ENCODE measurements at regions not wholly inside any gene's neighbourhood (a gene's known extent, or its start where the extent isn't known, plus 50 kb on each side); places are given as distances from the start of the nearest gene placed in this dataset.

DNA sequence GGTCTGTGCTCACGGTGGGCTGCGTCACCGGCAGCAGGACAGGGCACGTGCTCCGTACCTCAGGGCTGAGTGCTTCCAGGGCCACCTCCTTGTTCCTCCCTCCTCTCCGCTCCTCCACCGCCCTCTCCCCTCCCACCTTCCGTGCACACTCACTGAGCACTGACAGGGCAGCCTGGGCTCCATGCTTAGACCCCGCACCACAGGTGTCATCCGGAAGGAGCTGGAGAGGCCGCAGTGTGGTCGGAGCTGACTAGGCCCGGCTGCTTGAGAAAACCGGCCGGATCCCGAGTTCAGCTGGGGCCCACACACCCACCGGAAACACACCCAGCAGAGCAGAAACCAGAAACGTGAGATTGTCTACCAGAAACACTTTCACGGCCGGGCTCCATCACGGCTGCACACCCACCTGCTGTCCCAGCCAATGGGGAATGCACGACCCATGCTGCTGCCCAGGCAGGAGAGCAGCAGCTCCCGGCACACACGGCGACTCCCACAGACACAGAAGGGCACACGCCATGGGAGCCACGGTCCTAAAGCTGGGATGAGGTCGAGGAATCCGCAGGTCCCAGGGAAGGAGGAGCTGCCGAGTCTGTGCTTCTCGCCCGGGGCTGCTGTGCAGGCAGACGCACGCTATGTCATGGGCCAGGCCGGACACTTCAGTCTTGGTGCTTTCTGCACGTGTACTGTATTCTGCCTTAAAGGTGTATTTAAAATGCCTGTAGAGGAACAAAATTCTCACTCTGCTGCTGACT is 55.0 kb upstream of the ZNF469 start:
- TF ChIP-seq, protein P1, sequence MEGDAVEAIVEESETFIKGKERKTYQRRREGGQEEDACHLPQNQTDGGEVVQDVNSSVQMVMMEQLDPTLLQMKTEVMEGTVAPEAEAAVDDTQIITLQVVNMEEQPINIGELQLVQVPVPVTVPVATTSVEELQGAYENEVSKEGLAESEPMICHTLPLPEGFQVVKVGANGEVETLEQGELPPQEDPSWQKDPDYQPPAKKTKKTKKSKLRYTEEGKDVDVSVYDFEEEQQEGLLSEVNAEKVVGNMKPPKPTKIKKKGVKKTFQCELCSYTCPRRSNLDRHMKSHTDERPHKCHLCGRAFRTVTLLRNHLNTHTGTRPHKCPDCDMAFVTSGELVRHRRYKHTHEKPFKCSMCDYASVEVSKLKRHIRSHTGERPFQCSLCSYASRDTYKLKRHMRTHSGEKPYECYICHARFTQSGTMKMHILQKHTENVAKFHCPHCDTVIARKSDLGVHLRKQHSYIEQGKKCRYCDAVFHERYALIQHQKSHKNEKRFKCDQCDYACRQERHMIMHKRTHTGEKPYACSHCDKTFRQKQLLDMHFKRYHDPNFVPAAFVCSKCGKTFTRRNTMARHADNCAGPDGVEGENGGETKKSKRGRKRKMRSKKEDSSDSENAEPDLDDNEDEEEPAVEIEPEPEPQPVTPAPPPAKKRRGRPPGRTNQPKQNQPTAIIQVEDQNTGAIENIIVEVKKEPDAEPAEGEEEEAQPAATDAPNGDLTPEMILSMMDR (IDR thresholded peaks at IDR 0.05; ENCODE audit: insufficient read depth, low read length): no peak
- no peak for TF ChIP-seq SPI1 (IDR thresholded peaks at IDR 0.05; ENCODE audit: borderline replicate concordance, low read depth)
- TF ChIP-seq, protein P2, sequence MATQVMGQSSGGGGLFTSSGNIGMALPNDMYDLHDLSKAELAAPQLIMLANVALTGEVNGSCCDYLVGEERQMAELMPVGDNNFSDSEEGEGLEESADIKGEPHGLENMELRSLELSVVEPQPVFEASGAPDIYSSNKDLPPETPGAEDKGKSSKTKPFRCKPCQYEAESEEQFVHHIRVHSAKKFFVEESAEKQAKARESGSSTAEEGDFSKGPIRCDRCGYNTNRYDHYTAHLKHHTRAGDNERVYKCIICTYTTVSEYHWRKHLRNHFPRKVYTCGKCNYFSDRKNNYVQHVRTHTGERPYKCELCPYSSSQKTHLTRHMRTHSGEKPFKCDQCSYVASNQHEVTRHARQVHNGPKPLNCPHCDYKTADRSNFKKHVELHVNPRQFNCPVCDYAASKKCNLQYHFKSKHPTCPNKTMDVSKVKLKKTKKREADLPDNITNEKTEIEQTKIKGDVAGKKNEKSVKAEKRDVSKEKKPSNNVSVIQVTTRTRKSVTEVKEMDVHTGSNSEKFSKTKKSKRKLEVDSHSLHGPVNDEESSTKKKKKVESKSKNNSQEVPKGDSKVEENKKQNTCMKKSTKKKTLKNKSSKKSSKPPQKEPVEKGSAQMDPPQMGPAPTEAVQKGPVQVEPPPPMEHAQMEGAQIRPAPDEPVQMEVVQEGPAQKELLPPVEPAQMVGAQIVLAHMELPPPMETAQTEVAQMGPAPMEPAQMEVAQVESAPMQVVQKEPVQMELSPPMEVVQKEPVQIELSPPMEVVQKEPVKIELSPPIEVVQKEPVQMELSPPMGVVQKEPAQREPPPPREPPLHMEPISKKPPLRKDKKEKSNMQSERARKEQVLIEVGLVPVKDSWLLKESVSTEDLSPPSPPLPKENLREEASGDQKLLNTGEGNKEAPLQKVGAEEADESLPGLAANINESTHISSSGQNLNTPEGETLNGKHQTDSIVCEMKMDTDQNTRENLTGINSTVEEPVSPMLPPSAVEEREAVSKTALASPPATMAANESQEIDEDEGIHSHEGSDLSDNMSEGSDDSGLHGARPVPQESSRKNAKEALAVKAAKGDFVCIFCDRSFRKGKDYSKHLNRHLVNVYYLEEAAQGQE (IDR thresholded peaks at IDR 0.05; ENCODE audit: insufficient replicate concordance, low read depth): no peak
- TF ChIP-seq POLR2AphosphoS5 (IDR thresholded peaks at IDR 0.05; ENCODE audit: low read depth): no peak
- TF ChIP-seq GABPA (IDR thresholded peaks at IDR 0.05; ENCODE audit: low read depth): no peak
- Histone ChIP-seq H3K27me3 (ENCODE audit: insufficient read depth, poor library complexity, severe bottlenecking) (no peaks in the 10 kb centered on the region), H3K4me3 (replicated peaks; ENCODE audit: insufficient read depth, low read length) (no peak overlapping the region), H3K27ac (replicated peaks) (no peak overlapping the region)
- no peak for DNase-seq (ENCODE audit: low read depth in 1 of 2, low spot score in 1 of 2)

DNA sequence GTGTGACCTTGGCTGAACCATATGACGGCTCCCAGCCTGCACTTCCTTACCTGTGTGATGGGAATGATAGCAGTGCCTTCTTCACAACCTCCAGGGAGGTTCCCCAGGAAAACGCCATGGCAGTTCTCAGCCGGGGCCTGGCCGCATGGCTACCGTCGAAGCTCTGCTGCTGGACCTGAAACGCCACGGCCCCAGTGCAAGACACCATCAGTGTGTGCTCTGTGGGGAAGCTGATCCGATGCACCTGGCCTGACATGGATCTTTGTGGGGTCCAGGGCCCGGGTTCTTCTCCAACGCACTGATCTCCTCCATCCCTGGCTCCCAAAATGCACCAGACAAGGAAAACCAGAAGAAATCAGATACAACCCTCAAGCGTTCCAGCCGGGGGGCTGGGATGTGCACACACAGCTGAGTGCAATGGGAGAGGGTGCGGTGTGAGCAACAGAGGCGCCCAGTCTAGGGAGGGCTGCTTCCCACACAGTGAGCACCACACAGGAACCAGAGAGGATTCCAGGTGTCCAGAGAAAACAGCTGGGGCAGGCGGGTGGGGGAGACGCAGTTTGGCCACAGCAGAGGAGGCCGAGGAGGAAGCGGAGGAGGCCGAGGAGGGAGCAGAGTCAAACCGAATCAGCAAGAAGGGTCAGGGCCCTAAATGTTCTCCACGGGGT is 54.3 kb upstream of the ZNF469 start:
- Histone ChIP-seq H3K27me3 (ENCODE audit: insufficient read depth, poor library complexity, severe bottlenecking) (no peaks in the 10 kb centered on the region), H3K27ac (replicated peaks) (no peak overlapping the region), H3K4me3 (replicated peaks; ENCODE audit: insufficient read depth, low read length) (no peak overlapping the region)
- TF ChIP-seq POLR2AphosphoS5 (IDR thresholded peaks at IDR 0.05; ENCODE audit: low read depth) (no peak), SPI1 (IDR thresholded peaks at IDR 0.05; ENCODE audit: borderline replicate concordance, low read depth) (no peak), GABPA (IDR thresholded peaks at IDR 0.05; ENCODE audit: low read depth) (no peak)
- TF ChIP-seq, protein P2 (IDR thresholded peaks at IDR 0.05; ENCODE audit: insufficient replicate concordance, low read depth): no peak
- TF ChIP-seq, protein P1 (IDR thresholded peaks at IDR 0.05; ENCODE audit: insufficient read depth, low read length): no peak
- DNase-seq (ENCODE audit: low read depth in 1 of 2, low spot score in 1 of 2): no peak

- Histone ChIP-seq H3K27ac (replicated peaks) (no peak overlapping the region), H3K4me3 (replicated peaks; ENCODE audit: insufficient read depth, low read length) (no peak overlapping the region), H3K27me3 (ENCODE audit: insufficient read depth, poor library complexity, severe bottlenecking) (no peaks in the 10 kb centered on the region)
- DNase-seq (ENCODE audit: low read depth in 1 of 2, low spot score in 1 of 2): no peak
- TF ChIP-seq SPI1 (IDR thresholded peaks at IDR 0.05; ENCODE audit: borderline replicate concordance, low read depth): no peak
- TF ChIP-seq, protein P2 (IDR thresholded peaks at IDR 0.05; ENCODE audit: insufficient replicate concordance, low read depth): no peak
- no peak for TF ChIP-seq POLR2AphosphoS5 (IDR thresholded peaks at IDR 0.05; ENCODE audit: low read depth)
Measured at GRCh38 chr16:88329726-88330700, 52.7 kb upstream of the ZNF469 start.
